GM12891 (cell line): ENCODE measurements at regions not wholly inside any gene's neighbourhood (a gene's known extent, or its start where the extent isn't known, plus 50 kb on each side); places are given as distances from the start of the nearest gene placed in this dataset.

Experiments used
- PAX5 ChIP-seq: IDR thresholded peaks from 2 replicates; pipeline ENCODE4 v1.6.1; 2011; ENCODE audit warnings: low read length, moderate library complexity, mild to moderate bottlenecking; ENCODE audit not compliant: insufficient read depth, severe bottlenecking
- POLR2A ChIP-seq: IDR thresholded peaks from 2 replicates; pipeline ENCODE4 v1.6.1; 2011; ENCODE audit warnings: low read depth, low read length, control low read depth
- POLR2AphosphoS5 ChIP-seq: IDR thresholded peaks from 2 replicates; pipeline ENCODE4 v1.6.1; 2011; ENCODE audit warnings: low read depth, low read length, control low read depth
- POU2F2 ChIP-seq: IDR thresholded peaks from 2 replicates; pipeline ENCODE4 v1.6.1; 2011; ENCODE audit warnings: low read depth, mild to moderate bottlenecking, control low read depth, low read length, moderate library complexity
- SPI1 ChIP-seq: IDR thresholded peaks from 2 replicates; pipeline ENCODE4 v1.6.1; 2011; ENCODE audit warnings: low read depth, low read length, control low read depth

DNA sequence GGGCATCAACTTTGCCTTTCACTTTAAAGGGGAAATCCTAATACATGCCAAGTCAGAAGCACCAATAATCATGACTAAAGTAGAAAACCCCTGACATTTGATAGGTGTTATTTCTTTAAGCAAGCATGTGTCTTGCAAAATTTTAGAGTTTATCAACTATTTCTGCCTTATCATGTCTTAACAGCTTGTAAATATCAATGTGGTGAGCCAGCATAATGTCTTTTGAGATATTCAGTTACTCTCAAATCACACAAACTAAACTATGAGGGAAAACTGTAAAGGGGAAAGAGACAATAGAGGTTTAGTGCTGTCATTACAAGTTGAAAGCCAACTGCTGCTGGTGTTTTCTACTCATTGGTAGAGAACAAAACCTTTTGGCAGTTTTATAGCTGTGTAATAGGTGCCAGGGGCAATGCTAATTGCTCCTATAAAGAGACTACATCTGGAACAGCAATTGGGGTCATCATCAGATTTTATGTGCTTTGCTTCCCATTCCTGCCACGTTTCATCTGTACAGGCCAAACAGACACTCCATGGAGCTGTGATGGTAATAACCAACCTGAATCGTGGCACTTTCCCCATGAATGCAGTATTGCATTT is 1027.4 kb downstream of the FSCB start:
- no peak for TF ChIP-seq POLR2AphosphoS5
- no peak for TF ChIP-seq PAX5
- TF ChIP-seq POU2F2: no peak
- no peak for TF ChIP-seq POLR2A
- no peak for TF ChIP-seq SPI1
